NCI-H774 (cell line): ENCODE measurements at regions not wholly inside any gene's neighbourhood (a gene's known extent, or its start where the extent isn't known, plus 50 kb on each side); places are given as distances from the start of the nearest gene placed in this dataset.

Source experiments
- DNase-seq: peaks from one replicate; lab custom pipeline; 2025; lab: John Stamatoyannopoulos, UW

- DNase-seq = no peak
Observed at GRCh38 chr5:128667152-128667551, 129.1 kb upstream of the FBN2 start.

DNA sequence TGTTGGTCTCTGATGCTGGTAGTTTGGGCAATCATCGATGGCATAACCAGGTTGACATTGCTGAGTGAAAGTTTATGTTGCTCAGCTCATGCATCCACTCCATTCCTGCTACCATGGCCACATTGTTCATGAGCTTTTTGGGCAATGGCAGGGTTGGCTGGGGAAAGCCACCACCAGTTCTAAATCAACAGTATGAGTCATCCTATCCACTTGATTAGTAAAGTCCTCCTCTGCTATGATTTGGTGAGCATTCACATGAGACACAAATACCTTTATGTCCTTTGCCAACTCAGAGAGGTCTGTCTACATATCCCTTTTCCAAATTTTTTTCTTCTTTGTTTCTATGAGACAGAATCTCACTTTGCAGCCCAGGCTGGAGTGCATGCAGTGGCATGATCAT, 129.7 kb upstream of the FBN2 start:
- DNase-seq = no peak

- no peak for DNase-seq
Observed at GRCh38 chr5:128668921-128669320, 130.9 kb upstream of the FBN2 start.

DNA sequence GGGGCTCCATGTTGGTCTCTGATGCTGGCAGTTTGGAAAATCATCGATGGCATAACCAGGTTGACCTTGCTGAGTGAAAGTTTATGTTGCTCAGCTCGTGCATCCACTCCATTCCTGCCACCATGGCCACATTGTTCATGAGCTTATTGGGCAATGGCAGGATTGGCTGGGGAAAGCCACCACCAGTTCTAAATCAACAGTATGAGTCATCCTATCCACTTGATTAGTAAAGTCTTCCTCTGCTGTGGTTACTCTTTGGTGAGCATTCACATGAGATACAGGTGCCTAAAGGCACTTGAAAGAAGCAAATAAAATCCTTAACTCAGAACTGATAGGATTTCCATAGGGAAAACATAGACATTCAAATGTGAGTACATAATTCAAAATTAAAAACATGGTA, 131.8 kb upstream of the FBN2 start:
- DNase-seq = no peak

GRCh38 chr5:128671943-128672342, 133.9 kb upstream of the FBN2 start:
- DNase-seq = no peak

GRCh38 chr5:128673000-128673399, 135.0 kb upstream of the FBN2 start:
- no peak for DNase-seq

DNA sequence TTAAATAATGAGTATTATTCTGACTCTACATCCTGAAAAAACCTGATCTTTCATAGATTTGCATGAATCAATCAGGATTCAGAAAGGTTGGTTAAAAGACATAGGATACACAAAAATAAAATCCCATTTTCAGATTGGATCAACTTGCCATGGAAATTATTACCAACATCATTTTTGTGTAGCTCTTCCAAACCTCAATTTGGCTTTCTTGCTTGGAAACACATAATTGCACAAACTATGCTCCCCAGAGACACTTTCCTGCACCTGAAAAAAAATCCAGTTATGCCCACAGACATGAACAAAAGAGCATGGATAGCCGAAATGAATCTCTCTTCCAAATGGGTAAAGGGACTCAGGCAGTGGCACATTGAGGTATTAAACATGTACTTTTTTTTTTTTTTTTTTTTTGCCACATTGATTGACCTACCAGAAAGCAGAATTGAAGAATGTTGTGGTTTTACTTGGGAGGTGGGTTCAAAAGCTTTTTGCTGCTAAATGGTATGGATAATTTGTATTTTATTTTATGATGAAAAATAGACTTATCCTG, 135.4 kb upstream of the FBN2 start:
- no peak for DNase-seq

DNA sequence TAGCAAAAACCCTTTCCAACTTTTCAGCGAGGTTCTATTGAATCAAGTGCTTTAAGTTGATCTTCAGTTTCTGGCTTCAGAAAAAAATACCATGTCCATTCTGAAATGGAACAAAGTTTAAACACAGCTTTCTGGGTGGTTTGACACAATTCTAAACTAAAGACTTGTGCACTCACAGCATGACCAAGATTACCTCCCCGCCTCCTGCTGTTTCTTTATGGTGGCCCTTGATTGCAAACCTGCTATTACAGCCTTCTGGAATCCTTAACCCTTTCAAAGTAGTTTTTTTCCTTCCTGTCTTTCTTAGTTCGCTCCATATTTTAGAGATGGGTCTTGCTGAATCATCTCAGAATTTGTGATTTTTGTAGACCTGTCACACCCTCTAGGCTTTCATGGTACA, 135.9 kb upstream of the FBN2 start:
- no peak for DNase-seq

GRCh38 chr5:128674837-128675446, 136.9 kb upstream of the FBN2 start:
- DNase-seq = no peak

- no peak for DNase-seq
Observed at GRCh38 chr5:128681096-128681495, 143.1 kb upstream of the FBN2 start.

DNA sequence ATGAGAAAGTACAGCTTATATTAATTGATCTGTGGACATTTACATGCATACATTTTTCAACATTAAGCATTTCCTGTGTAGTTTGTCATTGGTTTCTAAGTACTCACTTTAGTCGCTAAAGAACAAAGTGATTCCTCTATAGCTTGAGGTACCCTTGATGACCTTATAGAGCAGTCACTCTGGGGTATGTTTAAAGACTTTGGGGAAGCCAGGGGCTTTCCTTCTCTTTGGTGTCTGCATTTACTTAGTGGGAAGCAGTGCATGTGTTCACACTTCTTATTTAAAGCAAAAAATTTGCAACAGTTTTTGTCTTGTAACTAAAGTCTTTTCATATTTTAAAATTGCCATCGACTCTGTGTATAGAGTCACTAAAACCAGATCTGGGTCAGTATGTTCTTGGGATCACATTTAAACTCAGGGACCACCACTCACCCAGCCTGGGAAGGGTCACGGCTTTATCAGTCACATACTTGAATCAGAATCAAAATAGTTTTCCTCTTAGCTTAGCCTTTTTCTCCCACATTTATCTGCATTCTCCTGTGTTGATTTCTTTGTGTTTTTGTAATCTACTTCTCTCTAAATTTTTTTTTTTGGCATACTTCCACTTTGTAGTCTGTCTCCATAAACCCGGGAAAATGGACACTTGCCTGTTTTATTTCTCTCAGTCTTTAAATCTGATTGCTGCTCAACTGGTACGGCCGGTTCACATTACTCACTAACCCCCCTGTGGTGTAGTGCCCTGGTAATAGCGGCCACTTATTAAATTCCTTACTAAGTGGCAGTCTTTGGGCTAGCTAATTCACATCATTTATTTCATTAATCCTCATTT, 143.9 kb upstream of the FBN2 start:
- DNase-seq = no peak

DNA sequence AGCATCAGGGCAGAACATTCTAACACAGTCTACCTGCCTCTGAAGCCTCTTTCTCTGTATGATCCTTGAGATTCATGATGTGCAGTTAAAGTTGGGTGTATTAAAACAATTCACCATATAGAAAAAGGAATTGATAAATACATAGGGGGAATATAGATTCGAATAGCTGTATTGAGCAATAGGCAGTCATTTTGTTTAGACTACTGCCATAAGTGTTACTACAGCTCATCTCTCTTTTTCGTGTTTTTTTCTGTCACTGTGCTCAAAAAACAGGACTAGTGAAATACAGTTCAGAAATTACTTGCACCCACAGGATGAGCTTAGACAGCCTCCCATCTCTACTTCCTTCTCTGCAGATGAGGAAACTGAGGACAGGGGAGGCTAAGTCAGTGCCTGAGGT, 144.6 kb upstream of the FBN2 start:
- no peak for DNase-seq

DNA sequence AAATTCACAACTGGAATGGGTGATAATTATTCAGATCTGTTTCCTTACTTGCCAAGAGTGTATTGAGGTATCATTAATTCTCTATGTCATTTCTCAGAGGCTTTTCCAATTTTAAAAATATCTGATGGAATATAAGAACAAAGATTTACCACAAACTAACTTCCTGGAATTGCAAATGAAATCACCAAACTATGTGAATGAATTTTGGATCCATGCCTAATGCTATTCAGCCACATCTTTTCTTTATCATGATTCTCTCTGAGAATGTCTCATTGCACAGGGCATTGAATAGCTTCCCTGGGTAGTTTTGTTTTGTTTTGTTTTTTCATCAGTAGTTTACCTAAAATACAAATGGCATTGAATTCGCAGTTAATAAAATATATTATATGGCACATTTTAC, 146.9 kb upstream of the FBN2 start:
- DNase-seq = no peak

GRCh38 chr5:128687930-128688329, 149.9 kb upstream of the FBN2 start:
- no peak for DNase-seq

DNA sequence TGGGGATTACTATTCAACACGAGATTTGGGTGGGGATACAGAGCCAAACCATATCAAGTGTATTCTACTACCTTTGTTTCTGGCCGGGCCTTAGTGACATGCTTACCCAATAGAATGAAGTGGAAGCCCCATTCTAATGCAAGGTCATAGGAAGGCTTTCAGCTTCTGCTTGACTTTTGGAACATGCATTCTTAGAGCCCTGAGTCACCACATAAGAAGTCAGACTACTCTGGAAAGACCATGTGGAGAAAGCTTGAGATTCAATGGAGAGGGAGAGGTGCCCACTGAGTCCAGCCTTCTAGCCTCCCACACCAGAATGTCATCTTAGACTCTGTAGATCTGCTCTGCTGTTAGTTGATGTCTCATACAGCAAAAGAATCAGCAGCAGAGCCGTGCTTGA, 155.7 kb upstream of the FBN2 start:
- no peak for DNase-seq

DNA sequence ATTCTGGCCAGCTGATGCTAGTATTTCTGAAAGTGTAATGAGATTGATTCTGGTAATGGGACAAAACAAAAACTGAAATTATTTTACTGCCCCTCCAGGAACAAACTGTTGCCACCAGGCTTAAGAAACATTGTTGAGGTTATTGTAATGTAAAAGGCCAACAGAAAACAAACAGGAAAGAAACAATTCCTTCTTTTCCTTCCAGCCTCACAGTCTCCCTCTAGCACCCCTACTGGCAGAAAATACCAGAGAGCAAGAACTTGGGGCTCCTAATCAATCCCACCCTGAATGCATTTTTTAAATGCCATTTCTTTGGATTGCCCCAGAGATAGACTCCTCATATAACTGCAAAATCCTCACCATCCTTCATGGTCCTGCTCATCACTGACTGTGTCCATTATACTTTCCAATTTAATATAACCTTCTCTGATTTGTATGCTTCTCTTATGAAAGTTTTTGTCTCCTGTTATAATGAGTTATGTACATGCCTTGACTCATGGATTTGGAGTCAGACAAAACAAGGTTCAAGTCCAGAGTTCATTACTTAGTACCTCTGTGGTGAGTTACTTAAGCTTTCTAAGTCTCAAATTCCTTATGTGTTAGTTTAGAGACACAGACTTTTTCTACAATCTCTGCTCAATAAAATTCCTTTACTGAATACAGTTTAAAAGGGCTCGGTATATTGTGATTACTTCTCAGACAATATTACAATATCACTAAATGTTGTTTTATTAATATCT, 157.9 kb upstream of the FBN2 start:
- DNase-seq = no peak

DNA sequence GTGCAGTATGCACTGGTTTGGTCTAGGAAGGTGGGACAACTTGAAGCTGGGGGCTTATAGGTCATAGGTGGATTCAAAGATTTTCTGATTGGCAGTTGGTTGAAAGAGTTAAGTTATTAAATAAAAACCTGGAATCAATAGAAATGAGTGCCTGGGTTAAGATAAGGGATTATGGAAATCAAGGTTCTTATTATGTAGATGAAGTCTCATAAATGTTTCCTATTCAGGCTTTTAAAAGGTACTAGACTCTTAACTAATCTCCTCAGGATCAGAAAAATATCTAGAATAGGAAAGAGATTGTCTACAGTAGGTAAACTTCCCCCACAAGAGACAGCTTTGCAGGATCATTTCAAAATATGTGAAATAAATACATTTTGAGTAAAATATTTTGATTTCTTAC, 163.3 kb upstream of the FBN2 start:
- DNase-seq = no peak

- DNase-seq = no peak
Observed at GRCh38 chr5:128703322-128703721, 165.3 kb upstream of the FBN2 start.

- no peak for DNase-seq
Observed at GRCh38 chr5:128706269-128706668, 168.2 kb upstream of the FBN2 start.

DNA sequence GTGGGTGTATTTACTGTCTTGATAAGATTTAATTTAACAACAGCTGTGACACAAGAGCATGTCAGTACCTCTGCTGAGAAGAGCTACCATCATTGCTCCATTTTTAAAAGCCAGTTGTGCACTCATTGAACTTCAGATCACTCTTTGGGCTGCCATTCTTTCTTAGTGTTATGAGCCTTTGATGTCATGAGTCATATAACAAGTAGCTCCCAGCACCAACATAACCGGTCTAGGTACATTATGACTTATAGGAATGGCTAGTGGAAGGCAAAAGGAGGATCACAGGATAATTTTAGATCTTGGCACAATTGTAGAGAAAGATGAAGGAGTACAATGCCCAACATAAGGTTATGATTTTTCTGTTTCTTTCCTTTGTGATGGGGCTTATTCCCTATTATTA, 170.8 kb upstream of the FBN2 start:
- DNase-seq = no peak

- DNase-seq = no peak
Observed at GRCh38 chr5:128711216-128711615, 173.2 kb upstream of the FBN2 start.

DNA sequence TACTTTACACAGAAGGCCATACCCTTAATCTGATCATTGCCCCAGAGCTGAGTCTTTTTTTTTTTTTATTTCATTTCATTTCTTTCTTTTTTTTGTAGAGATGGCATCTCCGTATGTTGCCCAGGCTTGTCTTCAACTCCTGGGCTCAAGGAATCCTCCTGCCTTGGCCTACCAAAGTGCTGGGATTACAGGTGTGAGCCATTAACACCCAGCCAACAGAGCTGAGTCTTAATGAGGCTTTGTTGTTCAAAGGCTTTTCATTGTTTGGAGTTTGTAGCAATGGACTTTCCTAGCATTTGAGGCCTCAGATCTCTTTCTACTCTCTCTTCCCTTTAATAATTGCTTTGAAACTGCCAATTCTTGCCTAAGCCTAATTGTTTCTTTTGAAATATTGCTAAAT, 176.5 kb upstream of the FBN2 start:
- DNase-seq = no peak

DNA sequence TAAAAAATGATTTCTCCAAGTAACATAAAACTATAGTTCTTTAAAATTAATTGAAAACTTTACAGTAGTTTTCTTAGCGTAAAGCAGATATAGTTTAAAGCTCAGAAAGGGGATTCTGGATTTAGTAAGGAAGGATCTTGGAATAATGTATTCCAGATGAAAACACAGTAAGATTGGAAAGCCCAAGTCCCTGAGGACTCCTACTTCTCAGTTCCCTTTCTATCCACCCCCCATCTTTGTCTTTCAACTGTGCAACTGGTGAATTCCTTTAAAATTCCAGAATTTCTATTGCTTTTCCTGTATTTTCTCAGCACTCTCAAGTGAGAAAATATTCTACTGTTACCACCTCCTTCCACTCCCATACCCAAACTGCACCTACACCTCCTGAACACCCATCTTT, 184.5 kb upstream of the FBN2 start:
- DNase-seq = no peak
